Endothelial cell of umbilical vein (primary cell): ENCODE measurements at regions not wholly inside any gene's neighbourhood (a gene's known extent, or its start where the extent isn't known, plus 50 kb on each side); places are given as distances from the start of the nearest gene placed in this dataset.

Experiments
- BruUV-seq: library from RNA; stranded (reverse); fragments of 400-500 nt; replicated peaks from 2 replicates; lab custom pipeline; 2021; lab: Mats Ljungman, UMichigan
- CTCF ChIA-PET: fragments of 300-600, 350-600 bp; sonication (Branson Sonifier 250); formaldehyde crosslinking; loops from one replicate; lab custom pipeline; 2021; ENCODE audit warnings: antibody characterized with exemption, inconsistent platforms; lab: Charles Lee
- POLR2A ChIA-PET: fragments of 300-600, 350-600 bp; sonication (Branson Sonifier 250); formaldehyde crosslinking; loops from one replicate; lab custom pipeline; 2021; ENCODE audit warnings: antibody characterized with exemption, inconsistent platforms; lab: Charles Lee
- DNase-seq: peaks from one replicate; pipeline ENCODE4 v3.0.0-alpha.2; 2011; ENCODE audit warnings: low read depth, low spot score
- FAIRE-seq: peaks from 2 replicates; lab custom pipeline; 2011; peaks lifted over from hg19 to GRCh38; lab: Jason Lieb, UNC
- H2AFZ ChIP-seq: 2 replicates; pipeline ENCODE4 v1.6.0; 2012; ENCODE audit warnings: low read depth, low read length, control low read depth, inconsistent platforms
- H3K27ac ChIP-seq: 2 replicates; pipeline ENCODE4 v1.5.1; 2011; ENCODE audit warnings: low read depth, mild to moderate bottlenecking, control low read depth, low read length, moderate library complexity; ENCODE audit not compliant: insufficient read depth
- H3K27me3 ChIP-seq, 2 experiments: 2 replicates each; pipeline versions ENCODE4 v1.6.0 to v1.6.1; 2011; ENCODE audit warnings: low read length in 2 of 2, mixed read lengths in 1 of 2; ENCODE audit not compliant: control insufficient read depth in 2 of 2, insufficient read depth in 2 of 2
- H3K36me3 ChIP-seq, 2 experiments: 2 replicates in 1 of 2; 3 replicates in 1 of 2; pipeline ENCODE4 v1.5.1; 2011; ENCODE audit warnings: low read length in 2 of 2, mild to moderate bottlenecking in 1 of 2, moderate library complexity in 1 of 2; ENCODE audit not compliant: control insufficient read depth in 2 of 2, insufficient read depth in 2 of 2; ENCODE audit errors: extremely low read depth in 1 of 2
- H3K4me1 ChIP-seq: 3 replicates; pipeline ENCODE4 v1.5.1; 2011; ENCODE audit warnings: mild to moderate bottlenecking, low read length; ENCODE audit not compliant: control insufficient read depth, insufficient read depth; ENCODE audit errors: extremely low read depth
- H3K4me2 ChIP-seq: 2 replicates; pipeline ENCODE4 v1.6.1; 2011; ENCODE audit warnings: low read length, control low read depth, mixed read lengths; ENCODE audit not compliant: insufficient read depth
- H3K4me3 ChIP-seq, 3 experiments: fragments of 200-600 bp in 1 of 3; sonication (generic), shearing (Covaris generic) in 1 of 3; replicated peaks in 1 of 3; 2 replicates each; pipeline ENCODE4 v1.5.1; 2011 to 2016; ENCODE audit warnings: control low read depth in 3 of 3, low read length in 3 of 3, mild to moderate bottlenecking in 2 of 3, inconsistent platforms in 1 of 3, low read depth in 1 of 3, moderate library complexity in 1 of 3; ENCODE audit not compliant: insufficient read depth in 1 of 3
- H3K79me2 ChIP-seq: 2 replicates; pipeline ENCODE4 v1.6.0; 2012; ENCODE audit warnings: low read length, inconsistent platforms; ENCODE audit not compliant: control insufficient read depth, insufficient read depth
- H3K9ac ChIP-seq: replicated peaks from 2 replicates; pipeline ENCODE3; 2011; ENCODE audit warnings: low read length, control low read depth; ENCODE audit not compliant: insufficient read depth; ENCODE audit errors: extremely low read depth
- H3K9me1 ChIP-seq: replicated peaks from 3 replicates; pipeline ENCODE4 v1.6.0; 2011; ENCODE audit warnings: mild to moderate bottlenecking, low read length; ENCODE audit not compliant: control insufficient read depth, insufficient read depth; ENCODE audit errors: extremely low read depth
- H3K9me3 ChIP-seq: replicated peaks from 2 replicates; pipeline ENCODE4 v1.5.1; 2012; ENCODE audit warnings: low read length, inconsistent platforms; ENCODE audit not compliant: control insufficient read depth, insufficient read depth
- H4K20me1 ChIP-seq: replicated peaks from 2 replicates; pipeline ENCODE3; 2011; ENCODE audit warnings: mild to moderate bottlenecking, low read length; ENCODE audit not compliant: control insufficient read depth, insufficient read depth; ENCODE audit errors: extremely low read depth
- EZH2 ChIP-seq: IDR thresholded peaks from 2 replicates; pipeline ENCODE4 v1.6.1; 2012; ENCODE audit warnings: borderline replicate concordance, low read depth, mild to moderate bottlenecking, moderate library complexity, low read length, inconsistent platforms; ENCODE audit not compliant: severe bottlenecking
- FOS ChIP-seq: IDR thresholded peaks from 2 replicates; pipeline ENCODE4 v1.6.1; 2011; ENCODE audit warnings: mild to moderate bottlenecking, low read length, moderate library complexity, borderline replicate concordance; ENCODE audit not compliant: insufficient read depth
- JUN ChIP-seq: IDR thresholded peaks from 2 replicates; pipeline ENCODE4 v1.6.1; 2011; ENCODE audit warnings: borderline replicate concordance, low read depth; ENCODE audit not compliant: insufficient read length, insufficient read depth
- POLR2AphosphoS5 ChIP-seq: IDR thresholded peaks from 2 replicates; pipeline ENCODE4 v1.6.1; 2012; ENCODE audit warnings: low read depth, mild to moderate bottlenecking, control low read depth, low read length, moderate library complexity; ENCODE audit not compliant: insufficient read depth
- dilution Hi-C: fragments of 300-500 bp; cut with MboI; formaldehyde crosslinking; loops from one replicate; pipeline ENCODE4 v1.15.0; 2019; ENCODE audit warnings: low sequenced_read_pairs; ENCODE audit not compliant: extremely low pct_ligation_motif_present
- intact Hi-C: fragments of 100-400 bp; cut with micrococcal nuclease; formaldehyde crosslinking; loops from one replicate; pipeline ENCODE4 v1.10.0; 2022
- TF ChIP-seq, protein P1 (sequence below), 2 donors: IDR thresholded peaks; 1 replicate in 1 of 2; 2 replicates in 1 of 2; pipeline ENCODE4 v1.5.1; 2011; ENCODE audit warnings: low read length in 2 of 2, mild to moderate bottlenecking in 2 of 2, moderate library complexity in 2 of 2, control low read depth in 1 of 2, inconsistent platforms in 1 of 2, low read depth in 1 of 2; ENCODE audit not compliant: insufficient read depth in 1 of 2; ENCODE audit errors: extremely low read depth in 1 of 2

DNA sequence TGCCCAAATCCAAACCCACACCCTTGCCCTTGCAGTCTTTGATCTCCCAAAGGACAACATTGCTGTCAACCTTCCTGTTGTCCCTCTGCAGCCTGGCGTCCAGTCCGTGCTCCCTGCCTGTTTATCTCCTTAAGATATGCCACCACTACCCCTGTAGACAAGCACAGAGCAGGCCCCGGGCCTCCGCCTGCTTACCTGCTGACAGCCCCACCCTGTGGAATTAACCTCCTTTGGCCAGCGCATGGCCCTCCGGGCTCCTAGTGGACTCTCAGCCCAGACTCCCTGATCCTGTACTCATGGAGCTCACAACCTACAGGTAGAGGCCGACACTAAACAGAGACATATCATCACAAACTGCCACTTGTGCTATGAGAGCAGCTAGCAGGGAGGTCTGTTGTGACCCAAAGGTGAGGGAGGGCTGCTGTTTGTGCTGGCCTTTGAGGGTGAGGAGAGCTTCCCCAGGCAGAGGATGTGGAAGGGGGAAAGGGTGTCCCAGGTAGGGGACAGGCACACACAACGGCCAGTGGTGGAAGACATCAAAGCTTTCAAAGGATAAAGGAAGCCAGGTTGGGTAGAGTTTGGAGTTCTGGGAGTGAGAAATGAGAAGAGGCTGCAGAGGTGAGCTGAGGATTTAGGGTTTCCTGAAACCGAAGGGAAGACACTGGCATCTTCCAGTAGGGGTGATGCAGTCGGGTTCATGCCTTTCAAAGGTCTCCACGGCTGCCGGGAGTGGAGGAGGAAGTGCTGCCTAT lies 174.5 kb upstream of the ZMIZ1 start:
- dilution Hi-C loops (no loop called here), intact Hi-C loops (no loop called here)
- Histone ChIP-seq H3K79me2 (no peaks in the 10 kb centered on the region), H3K9me3 (no peaks in the 10 kb centered on the region), H3K4me3 (no peak overlapping the region), H3K4me1 (no peaks in the 10 kb centered on the region), H3K27me3 (peaks cover 13 to 15% of the 10 kb centered on the region in 2 experiments), H3K4me2 (no peak overlapping the region), H4K20me1 (no peaks in the 10 kb centered on the region), H3K27ac (no peak overlapping the region), H3K9ac (no peak overlapping the region), H3K36me3 (no peaks in the 10 kb centered on the region), H3K9me1 (no peaks in the 10 kb centered on the region), H2AFZ (no peak overlapping the region)
- ChIA-PET CTCF (interaction anchor here (1.4 kb wide), 1 partner anchor 11 kb away, joined by 4 read pairs; no protein-coding TSS in a partner anchor), POLR2A (no interaction called here)
- TF ChIP-seq POLR2AphosphoS5, result no peak
- TF ChIP-seq, protein P1, sequence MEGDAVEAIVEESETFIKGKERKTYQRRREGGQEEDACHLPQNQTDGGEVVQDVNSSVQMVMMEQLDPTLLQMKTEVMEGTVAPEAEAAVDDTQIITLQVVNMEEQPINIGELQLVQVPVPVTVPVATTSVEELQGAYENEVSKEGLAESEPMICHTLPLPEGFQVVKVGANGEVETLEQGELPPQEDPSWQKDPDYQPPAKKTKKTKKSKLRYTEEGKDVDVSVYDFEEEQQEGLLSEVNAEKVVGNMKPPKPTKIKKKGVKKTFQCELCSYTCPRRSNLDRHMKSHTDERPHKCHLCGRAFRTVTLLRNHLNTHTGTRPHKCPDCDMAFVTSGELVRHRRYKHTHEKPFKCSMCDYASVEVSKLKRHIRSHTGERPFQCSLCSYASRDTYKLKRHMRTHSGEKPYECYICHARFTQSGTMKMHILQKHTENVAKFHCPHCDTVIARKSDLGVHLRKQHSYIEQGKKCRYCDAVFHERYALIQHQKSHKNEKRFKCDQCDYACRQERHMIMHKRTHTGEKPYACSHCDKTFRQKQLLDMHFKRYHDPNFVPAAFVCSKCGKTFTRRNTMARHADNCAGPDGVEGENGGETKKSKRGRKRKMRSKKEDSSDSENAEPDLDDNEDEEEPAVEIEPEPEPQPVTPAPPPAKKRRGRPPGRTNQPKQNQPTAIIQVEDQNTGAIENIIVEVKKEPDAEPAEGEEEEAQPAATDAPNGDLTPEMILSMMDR (IDR thresholded peaks at IDR 0.05; ENCODE audit: extremely low read depth in 1 of 2, insufficient read depth in 1 of 2, low read depth in 1 of 2, low read length in 2 of 2), result no peak
- TF ChIP-seq EZH2, result no peak
- no peak for TF ChIP-seq JUN
- no peak for TF ChIP-seq FOS
- DNase-seq, result no peak
- no peak for FAIRE-seq
- BruUV-seq, result no TSS peak
